ENCODE measurements at regions not wholly inside any gene's neighbourhood (a gene's known extent, or its start where the extent isn't known, plus 50 kb on each side); places are given as distances from the start of the nearest gene placed in this dataset.

DNA sequence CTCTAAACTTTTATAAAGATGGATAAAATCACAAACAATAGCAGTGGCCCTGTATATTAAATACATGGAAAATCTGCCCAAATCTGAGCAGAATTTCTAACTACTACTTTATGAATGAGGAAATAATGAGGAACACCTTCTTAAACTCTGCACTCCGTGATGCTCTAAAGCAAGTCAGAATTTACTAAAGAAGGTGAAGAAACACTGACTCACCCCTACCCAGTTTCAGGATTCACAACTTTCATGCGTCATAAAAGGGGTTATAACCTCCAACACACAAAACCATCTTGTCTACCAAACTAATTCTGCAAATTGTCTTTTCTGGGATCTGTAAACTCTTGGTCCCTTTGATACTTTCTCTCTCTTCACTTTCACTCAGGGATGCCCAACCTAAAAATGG lies 561.1 kb upstream of the ACO1 start:
- no peak overlapping the region for H2BK5ac ChIP-seq (ENCODE audit: low read depth, low read length)
- H2BK15ac ChIP-seq (ENCODE audit: low read length), result no peak overlapping the region
- no peaks in the 10 kb centered on the region for H3K4me1 ChIP-seq (replicated peaks in 1 of 4; ENCODE audit: control insufficient read depth in 3 of 4, insufficient read depth in 4 of 4, low read length in 3 of 4)
- H3K18ac ChIP-seq (ENCODE audit: extremely low read depth, low read length), result no peak overlapping the region
- no peak overlapping the region for H4K8ac ChIP-seq (ENCODE audit: extremely low read depth, insufficient read depth, low read length)
- H3K4me2 ChIP-seq (ENCODE audit: insufficient read depth in 1 of 2, low read depth in 2 of 2, low read length in 2 of 2), result no peak overlapping the region
- H3K4me3 ChIP-seq (ENCODE audit: extremely low read depth in 1 of 4, insufficient read depth in 2 of 4, low read depth in 3 of 4, low read length in 4 of 4), result no peak overlapping the region
- no peak overlapping the region for H4K5ac ChIP-seq (ENCODE audit: insufficient read length, low read depth, low read length)
- no peaks in the 10 kb centered on the region for H4K20me1 ChIP-seq (replicated peaks in 1 of 2; ENCODE audit: control insufficient read depth in 1 of 2, insufficient read depth in 2 of 2, low read length in 2 of 2)
- no peak overlapping the region for H2AFZ ChIP-seq (ENCODE audit: low read length)
- no peaks in the 10 kb centered on the region for H3K27me3 ChIP-seq (replicated peaks in 1 of 4; ENCODE audit: control insufficient read depth in 3 of 4, extremely low read depth in 1 of 4, insufficient read depth in 3 of 4, low read length in 3 of 4)
- no peak overlapping the region for H3K14ac ChIP-seq (ENCODE audit: insufficient read length)
- H3K79me2 ChIP-seq (ENCODE audit: control insufficient read depth in 1 of 2, insufficient read depth in 2 of 2, low read length in 2 of 2), result no peaks in the 10 kb centered on the region
- H3K4ac ChIP-seq (replicated peaks; ENCODE audit: insufficient read length, low read depth, low read length), result no peak overlapping the region
- H4K91ac ChIP-seq (replicated peaks; ENCODE audit: insufficient read length, low read length), result no peak overlapping the region
- no peak overlapping the region for H2BK120ac ChIP-seq (replicated peaks; ENCODE audit: low read depth, low read length)
- DNase-seq (ENCODE audit: low read depth in 1 of 2, low spot score in 2 of 2) (no peak), FAIRE-seq (no peak)
- no peak overlapping the region for H2BK20ac ChIP-seq (ENCODE audit: low read length)
- H3K79me1 ChIP-seq (ENCODE audit: low read depth, low read length), result no peaks in the 10 kb centered on the region
- H3K9ac ChIP-seq (replicated peaks in 1 of 4; ENCODE audit: extremely low read depth in 1 of 4, low read depth in 3 of 4, low read length in 3 of 4), result no peak overlapping the region
- H3K23ac ChIP-seq (ENCODE audit: insufficient read length), result no peak overlapping the region
- no peak overlapping the region for H3K56ac ChIP-seq (replicated peaks; ENCODE audit: insufficient read length, low read depth, low read length)
- CTCF ChIA-PET (ENCODE audit: partially characterized antibody), result no interaction called here
- no peak overlapping the region for H3K27ac ChIP-seq (ENCODE audit: low read depth, low read length)
- H3K9me3 ChIP-seq (ENCODE audit: insufficient read depth in 2 of 2, low read depth in 1 of 2, low read length in 1 of 2), result peaks cover 9 to 10% of the 10 kb centered on the region in 2 experiments; a peak in 2 of 4 replicates
- no peak for TF ChIP-seq SP1 (IDR thresholded peaks at IDR 0.05; ENCODE audit: low read depth, low read length)
- no peak for TF ChIP-seq JUND (IDR thresholded peaks at IDR 0.05; ENCODE audit: low read length)
- TF ChIP-seq FOSL1 (IDR thresholded peaks at IDR 0.05; ENCODE audit: insufficient read depth, low read depth, low read length), result no peak
- no peak for TF ChIP-seq CBX8 (IDR thresholded peaks at IDR 0.05; ENCODE audit: borderline replicate concordance, low read depth, low read length)
- TF ChIP-seq RAD21 (IDR thresholded peaks at IDR 0.05 in 1 of 2, conservative IDR thresholded peaks at IDR 0.05 in 1 of 2; ENCODE audit: low read depth in 2 of 2, low read length in 2 of 2), result no peak
- no peak for TF ChIP-seq RXRA (IDR thresholded peaks at IDR 0.05; ENCODE audit: insufficient read depth, low read depth, low read length)
- TF ChIP-seq GTF2F1 (IDR thresholded peaks at IDR 0.05; ENCODE audit: borderline replicate concordance, low read depth, low read length), result no peak
- TF ChIP-seq CTBP2 (IDR thresholded peaks at IDR 0.05; ENCODE audit: borderline replicate concordance, insufficient read depth, insufficient read length, low read length), result no peak
- no peak for TF ChIP-seq POU5F1 (IDR thresholded peaks at IDR 0.05; ENCODE audit: low read depth, low read length)
- no peak for TF ChIP-seq TAF7 (optimal IDR thresholded peaks at IDR 0.05; ENCODE audit: borderline replicate concordance, low read depth, low read length)
- no peak for TF ChIP-seq SUZ12 (IDR thresholded peaks at IDR 0.05; ENCODE audit: low read length)
- no peak for TF ChIP-seq BCL11A (IDR thresholded peaks at IDR 0.05; ENCODE audit: low read depth in 2 of 2, low read length in 2 of 2)
- no peak for TF ChIP-seq EGR1 (IDR thresholded peaks at IDR 0.05; ENCODE audit: borderline replicate concordance, low read depth, low read length)
- no peak overlapping the region for H2BK12ac ChIP-seq (ENCODE audit: low read depth, low read length)
- no peaks in the 10 kb centered on the region for H3K23me2 ChIP-seq (ENCODE audit: low read depth, low read length)
- no peak overlapping the region for H2AK5ac ChIP-seq (ENCODE audit: low read depth, low read length)
- H3K36me3 ChIP-seq (ENCODE audit: control insufficient read depth in 2 of 4, insufficient read depth in 4 of 4, low read length in 3 of 4), result no peaks in the 10 kb centered on the region
- 91% methylated on average over 2 of the region's 2 CpGs; no CpG with 5 or more reads in 1 of the 2 experiments for WGBS, 2 experiments (ENCODE audit: extremely low coverage in 1 of 2, insufficient coverage in 1 of 2, insufficient read length in 1 of 2, insufficient replicate concordance in 2 of 2, low coverage in 1 of 2, low lambda C conversion rate in 2 of 2, missing lambda C conversion rate in 1 of 2)
- POLR2A ChIA-PET (ENCODE audit: partially characterized antibody), result no interaction called here
